ENCODE measurements at regions not wholly inside any gene's neighbourhood (a gene's known extent, or its start where the extent isn't known, plus 50 kb on each side); places are given as distances from the start of the nearest gene placed in this dataset.

GRCh38 chr4:19368800-19369199, 882.9 kb upstream of the SLIT2 start:
- TF ChIP-seq POLR2A (IDR thresholded peaks at IDR 0.05) (no peak), CTCF (IDR thresholded peaks at IDR 0.05 in 4 of 5, conservative IDR thresholded peaks at IDR 0.05 in 1 of 5) (no peak)

All from gastrocnemius medialis (tissue), 4 donors.